Prostate gland (tissue), 2 donors: ENCODE measurements at regions not wholly inside any gene's neighbourhood (a gene's known extent, or its start where the extent isn't known, plus 50 kb on each side); places are given as distances from the start of the nearest gene placed in this dataset.
"Not testable (repeated sequence)": the region's sequence is repeated elsewhere in the genome, so short reads cannot be mapped to it uniquely, and the experiment has no call there.

ENCODE experiments used
- DNase-seq: peaks from one replicate; pipeline ENCODE4 v3.0.0-alpha.2; 2019; ENCODE audit warnings: low spot score
- H3K27ac ChIP-seq, 2 donors: fragments of 200-600 bp; sonication (generic); 2 replicates each; pipeline ENCODE4 v1.5.1; 2017 to 2019
- H3K27me3 ChIP-seq: fragments of 200-600 bp; sonication (generic); replicated peaks from 2 replicates; pipeline ENCODE4 v1.5.1; 2019; ENCODE audit not compliant: insufficient read depth
- H3K36me3 ChIP-seq, 2 donors: fragments of 200-600 bp; sonication (generic); 1 replicate in 1 of 2; 2 replicates in 1 of 2; pipeline versions ENCODE4 v1.5.1 to v1.8.1; 2017 to 2019
- H3K4me1 ChIP-seq: fragments of 200-600 bp; sonication (generic); replicated peaks from 2 replicates; pipeline ENCODE4 v1.5.1; 2019
- H3K4me3 ChIP-seq, 2 donors: fragments of 200-600 bp; sonication (generic); 2 replicates each; pipeline ENCODE4 v1.5.1; 2017 to 2019
- H3K9me3 ChIP-seq: fragments of 200-600 bp; sonication (generic); 2 replicates; pipeline ENCODE4 v1.5.1; 2017
- CTCF ChIP-seq, 4 experiments: fragments of 200-600 bp in 2 of 4; fragments of 450-650 bp in 2 of 4; sonication (generic) in 2 of 4; IDR thresholded peaks; 1 replicate in 3 of 4; 2 replicates in 1 of 4; pipeline ENCODE4 v1.5.1; 2016 to 2019; ENCODE audit warnings: antibody characterized with exemption in 4 of 4, mild to moderate bottlenecking in 2 of 4, moderate library complexity in 2 of 4
- POLR2A ChIP-seq: fragments of 450-650 bp; IDR thresholded peaks from one replicate; pipeline ENCODE4 v1.6.1; 2016; ENCODE audit warnings: antibody characterized with exemption, mild to moderate bottlenecking
- POLR2AphosphoS5 ChIP-seq: sonication (generic); formaldehyde crosslinking; IDR thresholded peaks from one replicate; pipeline ENCODE4 v1.6.1; 2017; ENCODE audit warnings: antibody characterized with exemption
- WGBS: methylation state at CpG from one replicate; pipeline ENCODE4 v1.1.5; 2018; 5-methylcytosine and 5-hydroxymethylcytosine counted together
- intact Hi-C: fragments of 100-400 bp; cut with DNase I; formaldehyde crosslinking; loops from one replicate; pipeline ENCODE4 v1.14.2; 2022

- DNase-seq, result no peak
- Histone ChIP-seq H3K36me3 (no peaks in the 10 kb centered on the region), H3K27ac (no peak overlapping the region), H3K4me3 (no peak overlapping the region), H3K4me1 (no peaks in the 10 kb centered on the region), H3K27me3 (no peaks in the 10 kb centered on the region), H3K9me3 (no peaks in the 10 kb centered on the region)
- TF ChIP-seq POLR2A, result no peak
- no peak for TF ChIP-seq CTCF (IDR thresholded peaks at IDR 0.05)
- TF ChIP-seq POLR2AphosphoS5, result no peak
- intact Hi-C loops, result no loop called here
- WGBS, result 94% methylated on average over 2 of the region's 2 CpGs
Observed at GRCh38 chr5:163893281-163893680, 387.9 kb downstream of the MAT2B start.

- no peaks in the 10 kb centered on the region for H3K36me3 ChIP-seq
- TF ChIP-seq CTCF (IDR thresholded peaks at IDR 0.05), result no peak
- no peak for TF ChIP-seq POLR2AphosphoS5
- TF ChIP-seq POLR2A, result no peak
- no peaks in the 10 kb centered on the region for H3K27me3 ChIP-seq
- H3K4me3 ChIP-seq, result no peak overlapping the region
- no peak for DNase-seq
- no peak overlapping the region for H3K27ac ChIP-seq
- no peaks in the 10 kb centered on the region for H3K4me1 ChIP-seq
- H3K9me3 ChIP-seq, result no peaks in the 10 kb centered on the region
- intact Hi-C loops, result no loop called here
Observed at GRCh38 chr5:163894645-163895044, 389.2 kb downstream of the MAT2B start.

- H3K9me3 ChIP-seq, result no peaks in the 10 kb centered on the region
- H3K27ac ChIP-seq, result no peak overlapping the region
- H3K36me3 ChIP-seq, result no peaks in the 10 kb centered on the region
- TF ChIP-seq CTCF (IDR thresholded peaks at IDR 0.05) (no peak), POLR2AphosphoS5 (no peak), POLR2A (no peak)
- intact Hi-C loops, result no loop called here
- no peak for DNase-seq
- no peaks in the 10 kb centered on the region for H3K4me1 ChIP-seq
- no peak overlapping the region for H3K4me3 ChIP-seq
- no peaks in the 10 kb centered on the region for H3K27me3 ChIP-seq
Observed at GRCh38 chr5:163898873-163899272, 393.5 kb downstream of the MAT2B start.

GRCh38 chr5:163907783-163908182 lies 402.4 kb downstream of the MAT2B start:
- H3K9me3 ChIP-seq, intact Hi-C loops, H3K27ac ChIP-seq, H3K27me3 ChIP-seq, H3K4me1 ChIP-seq, H3K36me3 ChIP-seq, H3K4me3 ChIP-seq, DNase-seq: not testable (repeated sequence)
- 52% methylated on average over 1 of the region's 1 CpG for WGBS

GRCh38 chr5:163908253-163908652 lies 402.8 kb downstream of the MAT2B start:
- Histone ChIP-seq H3K9me3 (no peaks in the 10 kb centered on the region), H3K36me3 (no peaks in the 10 kb centered on the region), H3K4me1 (no peaks in the 10 kb centered on the region), H3K27ac (no peak overlapping the region), H3K4me3 (no peak overlapping the region), H3K27me3 (no peaks in the 10 kb centered on the region)
- no peak for TF ChIP-seq POLR2A
- no peak for TF ChIP-seq POLR2AphosphoS5
- TF ChIP-seq CTCF (IDR thresholded peaks at IDR 0.05), result no peak
- WGBS, result 67% methylated on average over 3 of the region's 3 CpGs
- intact Hi-C loops, result no loop called here
- DNase-seq, result no peak

- intact Hi-C loops, result no loop called here
- no peak overlapping the region for H3K4me3 ChIP-seq
- 97% methylated on average over 1 of the region's 1 CpG for WGBS
- H3K4me1 ChIP-seq, result no peaks in the 10 kb centered on the region
- H3K27ac ChIP-seq, result no peak overlapping the region
- H3K9me3 ChIP-seq, result no peaks in the 10 kb centered on the region
- DNase-seq, result no peak
- TF ChIP-seq CTCF (IDR thresholded peaks at IDR 0.05), result no peak
- TF ChIP-seq POLR2AphosphoS5, result no peak
- no peak for TF ChIP-seq POLR2A
- no peaks in the 10 kb centered on the region for H3K27me3 ChIP-seq
- H3K36me3 ChIP-seq, result no peaks in the 10 kb centered on the region
Observed at GRCh38 chr5:163910226-163910625, 404.8 kb downstream of the MAT2B start.
